HG02885 (cell line): ENCODE measurements at regions not wholly inside any gene's neighbourhood (a gene's known extent, or its start where the extent isn't known, plus 50 kb on each side); places are given as distances from the start of the nearest gene placed in this dataset.
A peak's percentile ranks its signal among the peaks of the same experiment; 100 is the strongest.

Experiments used
- ATAC-seq: cut with Tn5 transposase; IDR thresholded peaks from one replicate; pipeline ENCODE4 v1.9.1; 2021; ENCODE audit warnings: mild to moderate bottlenecking; ENCODE audit not compliant: unreplicated experiment, poor library complexity

- ATAC-seq = no peak
Observed at GRCh38 chr12:87303396-87304012, 725.7 kb downstream of the C12orf50 start.

- ATAC-seq = no peak
Observed at GRCh38 chr12:87302126-87302745, 727.0 kb downstream of the C12orf50 start.

GRCh38 chr12:87290505-87290904 lies 738.7 kb downstream of the C12orf50 start:
- ATAC-seq = no peak

GRCh38 chr12:87283886-87284285 lies 745.3 kb downstream of the C12orf50 start:
- ATAC-seq = no peak

- no peak for ATAC-seq
Observed at GRCh38 chr12:87283111-87283510, 746.1 kb downstream of the C12orf50 start.

- ATAC-seq = peak; percentile 74
Observed at GRCh38 chr12:87280893-87281292, 748.3 kb downstream of the C12orf50 start.

- ATAC-seq = peak; percentile 81
Observed at GRCh38 chr12:87280356-87280755, 748.8 kb downstream of the C12orf50 start.

- peak; percentile 85 for ATAC-seq
Observed at GRCh38 chr12:87274594-87275245, 754.5 kb downstream of the C12orf50 start.

GRCh38 chr12:87272851-87273250 lies 756.4 kb downstream of the C12orf50 start:
- no peak for ATAC-seq

- no peak for ATAC-seq
Observed at GRCh38 chr12:87270919-87271318, 758.3 kb downstream of the C12orf50 start.

GRCh38 chr12:87266305-87266704 lies 762.9 kb downstream of the C12orf50 start:
- ATAC-seq = no peak

- ATAC-seq = no peak
Observed at GRCh38 chr12:87259391-87259790, 769.8 kb downstream of the C12orf50 start.

GRCh38 chr12:87254381-87255030 lies 774.7 kb downstream of the C12orf50 start:
- no peak for ATAC-seq

- ATAC-seq = no peak
Observed at GRCh38 chr12:87253157-87253556, 776.0 kb downstream of the C12orf50 start.

- no peak for ATAC-seq
Observed at GRCh38 chr12:87246726-87247125, 782.5 kb downstream of the C12orf50 start.

GRCh38 chr12:87238466-87238865 lies 790.7 kb downstream of the C12orf50 start:
- no peak for ATAC-seq

- ATAC-seq = no peak
Observed at GRCh38 chr12:87234898-87235297, 794.3 kb downstream of the C12orf50 start.

GRCh38 chr12:87233671-87234070 lies 795.5 kb downstream of the C12orf50 start:
- ATAC-seq = no peak

- no peak for ATAC-seq
Observed at GRCh38 chr12:87231818-87232217, 797.4 kb downstream of the C12orf50 start.

- no peak for ATAC-seq
Observed at GRCh38 chr12:87230441-87230840, 798.8 kb downstream of the C12orf50 start.

- no peak for ATAC-seq
Observed at GRCh38 chr12:87227162-87227561, 802.0 kb downstream of the C12orf50 start.
